ENCODE measurements at regions not wholly inside any gene's neighbourhood (a gene's known extent, or its start where the extent isn't known, plus 50 kb on each side); places are given as distances from the start of the nearest gene placed in this dataset.

GRCh38 chr4:31755751-31756150 lies 1035.6 kb downstream of the PCDH7 start:
- H3K36me3 ChIP-seq (ENCODE audit: low read depth, missing control alignments) = no peaks in the 10 kb centered on the region
- no peaks in the 10 kb centered on the region for H3K9me3 ChIP-seq
- no peak for TF ChIP-seq POLR2A (IDR thresholded peaks at IDR 0.05)
- TF ChIP-seq, protein P1, sequence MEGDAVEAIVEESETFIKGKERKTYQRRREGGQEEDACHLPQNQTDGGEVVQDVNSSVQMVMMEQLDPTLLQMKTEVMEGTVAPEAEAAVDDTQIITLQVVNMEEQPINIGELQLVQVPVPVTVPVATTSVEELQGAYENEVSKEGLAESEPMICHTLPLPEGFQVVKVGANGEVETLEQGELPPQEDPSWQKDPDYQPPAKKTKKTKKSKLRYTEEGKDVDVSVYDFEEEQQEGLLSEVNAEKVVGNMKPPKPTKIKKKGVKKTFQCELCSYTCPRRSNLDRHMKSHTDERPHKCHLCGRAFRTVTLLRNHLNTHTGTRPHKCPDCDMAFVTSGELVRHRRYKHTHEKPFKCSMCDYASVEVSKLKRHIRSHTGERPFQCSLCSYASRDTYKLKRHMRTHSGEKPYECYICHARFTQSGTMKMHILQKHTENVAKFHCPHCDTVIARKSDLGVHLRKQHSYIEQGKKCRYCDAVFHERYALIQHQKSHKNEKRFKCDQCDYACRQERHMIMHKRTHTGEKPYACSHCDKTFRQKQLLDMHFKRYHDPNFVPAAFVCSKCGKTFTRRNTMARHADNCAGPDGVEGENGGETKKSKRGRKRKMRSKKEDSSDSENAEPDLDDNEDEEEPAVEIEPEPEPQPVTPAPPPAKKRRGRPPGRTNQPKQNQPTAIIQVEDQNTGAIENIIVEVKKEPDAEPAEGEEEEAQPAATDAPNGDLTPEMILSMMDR (IDR thresholded peaks at IDR 0.05) = no peak
- intact Hi-C loops (cut with DNase I; ENCODE audit: low total_unique reads) = no loop called here
- no peak for DNase-seq
- no peaks in the 10 kb centered on the region for H3K4me1 ChIP-seq
- H3K4me3 ChIP-seq = no peak overlapping the region
- no peaks in the 10 kb centered on the region for H3K27me3 ChIP-seq
- H3K27ac ChIP-seq = no peak overlapping the region
- WGBS, 2 donors = 69 to 92% methylated on average over 4 of the region's 4 CpGs

DNA sequence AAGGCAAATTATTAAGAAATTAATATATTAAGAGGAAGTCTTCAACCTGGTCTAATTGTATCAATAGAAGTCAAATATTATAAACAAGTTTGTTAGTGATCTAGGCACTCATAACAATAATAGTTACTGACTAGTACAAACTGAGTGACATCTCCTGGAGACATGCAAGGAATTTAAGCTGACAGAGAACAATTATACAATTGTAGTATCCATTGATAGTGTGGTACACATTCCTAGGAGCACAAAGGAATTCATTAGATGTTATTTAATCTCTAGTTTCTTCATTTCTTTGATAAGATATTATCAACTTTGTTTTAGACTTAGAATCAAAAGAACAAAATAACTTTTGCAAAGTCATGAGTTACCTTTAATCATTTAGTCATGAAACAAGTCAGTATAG lies 1048.6 kb downstream of the PCDH7 start:
- no peak overlapping the region for H3K4me3 ChIP-seq
- no peak for DNase-seq
- no peak for TF ChIP-seq POLR2A (IDR thresholded peaks at IDR 0.05)
- TF ChIP-seq, protein P1 (IDR thresholded peaks at IDR 0.05) = no peak
- intact Hi-C loops (cut with DNase I; ENCODE audit: low total_unique reads) = no loop called here
- H3K9me3 ChIP-seq = no peaks in the 10 kb centered on the region
- H3K27ac ChIP-seq = no peak overlapping the region
- no peaks in the 10 kb centered on the region for H3K27me3 ChIP-seq
- no peaks in the 10 kb centered on the region for H3K36me3 ChIP-seq (ENCODE audit: low read depth, missing control alignments)
- no peaks in the 10 kb centered on the region for H3K4me1 ChIP-seq

DNA sequence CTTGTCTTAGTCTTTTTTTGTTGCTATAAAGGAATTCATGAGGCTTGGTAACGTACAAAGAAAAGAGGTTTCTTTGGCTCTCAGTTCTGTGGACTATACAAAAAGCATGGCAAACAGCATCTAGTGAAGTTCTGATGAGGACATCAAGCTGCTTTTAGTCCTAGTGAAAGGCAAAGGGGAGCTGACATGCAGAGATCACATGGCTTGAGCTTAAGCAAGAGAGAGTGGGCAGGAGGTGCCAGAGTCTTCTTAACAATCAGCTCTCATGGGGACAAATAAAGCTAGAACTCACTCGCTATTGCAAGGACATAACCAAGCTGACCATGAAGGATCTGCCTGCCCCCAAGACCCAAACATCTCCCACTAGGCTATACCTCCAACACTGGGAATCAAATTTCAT lies 1063.1 kb downstream of the PCDH7 start:
- H3K36me3 ChIP-seq (ENCODE audit: low read depth, missing control alignments) = no peaks in the 10 kb centered on the region
- WGBS, 2 donors = 90 to 96% methylated on average over 2 of the region's 2 CpGs
- H3K4me1 ChIP-seq = no peaks in the 10 kb centered on the region
- no peak overlapping the region for H3K27ac ChIP-seq
- H3K9me3 ChIP-seq = no peaks in the 10 kb centered on the region
- no peak for TF ChIP-seq POLR2A (IDR thresholded peaks at IDR 0.05)
- TF ChIP-seq, protein P1 (IDR thresholded peaks at IDR 0.05) = no peak
- intact Hi-C loops (cut with DNase I; ENCODE audit: low total_unique reads) = no loop called here
- H3K27me3 ChIP-seq = no peaks in the 10 kb centered on the region
- H3K4me3 ChIP-seq = no peak overlapping the region
- DNase-seq = no peak

- H3K9me3 ChIP-seq = no peaks in the 10 kb centered on the region
- H3K27me3 ChIP-seq = no peaks in the 10 kb centered on the region
- H3K4me1 ChIP-seq = no peaks in the 10 kb centered on the region
- no peak overlapping the region for H3K4me3 ChIP-seq
- 67 to 70% methylated on average over 2 of the region's 2 CpGs for WGBS, 2 donors
- no peak for DNase-seq
- H3K36me3 ChIP-seq (ENCODE audit: low read depth, missing control alignments) = no peaks in the 10 kb centered on the region
- H3K27ac ChIP-seq = no peak overlapping the region
- intact Hi-C loops (cut with DNase I; ENCODE audit: low total_unique reads) = no loop called here
- no peak for TF ChIP-seq POLR2A (IDR thresholded peaks at IDR 0.05)
- TF ChIP-seq, protein P1 (IDR thresholded peaks at IDR 0.05) = no peak
These were observed 1064.4 kb downstream of the PCDH7 start for GRCh38 chr4:31784558-31784957.

DNA sequence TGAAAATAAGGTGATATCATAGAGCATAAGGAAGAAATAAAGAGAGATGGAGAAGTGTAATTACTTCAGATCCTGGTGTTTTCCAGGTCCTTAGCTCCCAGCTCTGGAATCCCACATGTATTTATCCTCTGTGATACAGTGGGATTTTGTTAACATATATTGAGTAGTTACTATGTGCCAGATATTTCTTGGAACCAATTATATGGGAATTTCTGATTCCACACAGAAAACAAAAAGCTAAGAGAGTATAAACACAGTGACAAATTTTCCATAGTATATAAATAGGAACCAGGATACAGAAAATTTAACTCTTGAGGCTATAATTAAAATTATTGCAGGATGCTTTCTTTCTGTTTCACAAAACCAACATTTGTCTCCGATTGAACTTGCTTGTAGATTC lies 1067.5 kb downstream of the PCDH7 start:
- 88 to 92% methylated on average over 1 of the region's 1 CpG for WGBS, 2 donors
- Histone ChIP-seq H3K4me1 (no peaks in the 10 kb centered on the region), H3K27ac (no peak overlapping the region), H3K36me3 (ENCODE audit: low read depth, missing control alignments) (no peaks in the 10 kb centered on the region), H3K4me3 (no peak overlapping the region), H3K27me3 (no peaks in the 10 kb centered on the region), H3K9me3 (no peaks in the 10 kb centered on the region)
- DNase-seq = no peak
- TF ChIP-seq, protein P1 (IDR thresholded peaks at IDR 0.05) = no peak
- TF ChIP-seq POLR2A (IDR thresholded peaks at IDR 0.05) = no peak
- intact Hi-C loops (cut with DNase I; ENCODE audit: low total_unique reads) = no loop called here
